Lung (tissue), 11 donors: ENCODE measurements at regions not wholly inside any gene's neighbourhood (a gene's known extent, or its start where the extent isn't known, plus 50 kb on each side); places are given as distances from the start of the nearest gene placed in this dataset.

Source experiments
- ATAC-seq: fragments of 200-7000 bp; cut with Tn5 transposase; one replicate; pipeline ENCODE4 v1.9.1; 2020; ENCODE audit warnings: moderate number of reproducible peaks; ENCODE audit not compliant: insufficient read depth, low FRiP score
- DNase-seq, 3 donors: peaks; one replicate each; pipeline ENCODE4 v3.0.0-alpha.2; 2013 to 2017
- H3K27ac ChIP-seq, 2 donors: one replicate each; pipeline ENCODE4 v1.5.1; 2013; ENCODE audit warnings: mild to moderate bottlenecking in 2 of 2, moderate library complexity in 2 of 2, control low read depth in 1 of 2, inconsistent platforms in 1 of 2, low read depth in 1 of 2, low read length in 1 of 2
- H3K27me3 ChIP-seq, 3 donors: one replicate each; pipeline ENCODE4 v1.5.1; 2013; ENCODE audit warnings: low read length in 2 of 3; ENCODE audit not compliant: control insufficient read depth in 3 of 3, insufficient read depth in 3 of 3
- H3K36me3 ChIP-seq, 4 donors: one replicate each; pipeline ENCODE4 v1.5.1; 2013; ENCODE audit warnings: low read length in 4 of 4, mild to moderate bottlenecking in 1 of 4, moderate library complexity in 1 of 4; ENCODE audit not compliant: control insufficient read depth in 4 of 4, insufficient read depth in 4 of 4
- H3K4me1 ChIP-seq, 5 donors: one replicate each; pipeline ENCODE4 v1.5.1; 2013; ENCODE audit warnings: low read length in 5 of 5, mild to moderate bottlenecking in 2 of 5, moderate library complexity in 1 of 5; ENCODE audit not compliant: control insufficient read depth in 5 of 5, insufficient read depth in 5 of 5
- H3K4me3 ChIP-seq: one replicate; pipeline ENCODE4 v1.5.1; 2013; ENCODE audit warnings: mild to moderate bottlenecking, control low read depth, moderate library complexity
- H3K9ac ChIP-seq, 2 donors: one replicate each; pipeline ENCODE4 v1.5.1; 2013; ENCODE audit warnings: low read length in 2 of 2, control low read depth in 1 of 2; ENCODE audit not compliant: insufficient read depth in 1 of 2
- H3K9me3 ChIP-seq, 4 donors: one replicate each; pipeline ENCODE4 v1.5.1; 2013; ENCODE audit warnings: low read length in 3 of 4, mild to moderate bottlenecking in 1 of 4, moderate library complexity in 1 of 4; ENCODE audit not compliant: control insufficient read depth in 4 of 4, insufficient read depth in 3 of 4
- CTCF ChIP-seq: IDR thresholded peaks from 2 replicates; pipeline ENCODE4 v1.5.1; 2012; ENCODE audit warnings: mild to moderate bottlenecking; ENCODE audit errors: control extremely low read depth, extremely low read depth
- WGBS, 2 donors: extraction: QIAGEN DNeasy Blood & Tissue Kit; methylation state at CpG; one replicate each; pipeline ENCODE4 v1.1.7; 2013; 5-methylcytosine and 5-hydroxymethylcytosine counted together
- donor health status: control.
- donor health status: control.
- donor health status: Bipolar disorder and iron deficiency.
- donor health status: healthy.
- donor health status: DM: yes; HTN: yes; CAD: no.

GRCh38 chr1:96464066-96464465 lies 257.5 kb upstream of the PTBP2 start:
- 64 to 77% methylated on average over 3 of the region's 3 CpGs for WGBS, 2 donors
- Histone ChIP-seq H3K4me1 (peaks cover 0 to 3% (median 0%) of the 10 kb centered on the region in 5 donors), H3K9me3 (no peaks in the 10 kb centered on the region), H3K36me3 (no peaks in the 10 kb centered on the region), H3K27ac (no peak overlapping the region), H3K9ac (no peak overlapping the region), H3K4me3 (no peak overlapping the region), H3K27me3 (no peaks in the 10 kb centered on the region)
- peak; percentile 12 to 75 (median 72) for DNase-seq
- no peak for TF ChIP-seq CTCF
- ATAC-seq = no peak

- Histone ChIP-seq H3K36me3 (no peaks in the 10 kb centered on the region), H3K4me3 (no peak overlapping the region), H3K9me3 (no peaks in the 10 kb centered on the region), H3K27me3 (no peaks in the 10 kb centered on the region), H3K27ac (no peak overlapping the region), H3K9ac (no peak overlapping the region), H3K4me1 (peaks cover 0 to 3% (median 0%) of the 10 kb centered on the region in 5 donors)
- ATAC-seq (no peak), DNase-seq (no peak)
- TF ChIP-seq CTCF = no peak
- 81 to 90% methylated on average over 5 of the region's 5 CpGs for WGBS, 2 donors
Observed at GRCh38 chr1:96464522-96464921, 257.1 kb upstream of the PTBP2 start.

- no peak for TF ChIP-seq CTCF
- DNase-seq (no peak), ATAC-seq (no peak)
- WGBS, 2 donors = 88 to 90% methylated on average over 3 of the region's 3 CpGs
- no peaks in the 10 kb centered on the region for H3K27me3 ChIP-seq
- no peak overlapping the region for H3K27ac ChIP-seq
- no peaks in the 10 kb centered on the region for H3K9me3 ChIP-seq
- H3K9ac ChIP-seq = no peak overlapping the region
- H3K4me1 ChIP-seq = peaks cover 0 to 3% (median 0%) of the 10 kb centered on the region in 5 donors
- H3K4me3 ChIP-seq = no peak overlapping the region
- no peaks in the 10 kb centered on the region for H3K36me3 ChIP-seq
Observed at GRCh38 chr1:96464991-96465390, 256.6 kb upstream of the PTBP2 start.

- Histone ChIP-seq H3K4me3 (no peak overlapping the region), H3K9me3 (no peaks in the 10 kb centered on the region), H3K27me3 (no peaks in the 10 kb centered on the region), H3K9ac (no peak overlapping the region), H3K4me1 (peaks cover 0 to 3% (median 0%) of the 10 kb centered on the region in 5 donors), H3K36me3 (no peaks in the 10 kb centered on the region), H3K27ac (no peak overlapping the region)
- WGBS, 2 donors = 63 to 77% methylated on average over 8 of the region's 8 CpGs
- no peak for ATAC-seq
- DNase-seq = peak in 2 of 3 donors; percentile 23 to 48
- TF ChIP-seq CTCF = no peak
Observed at GRCh38 chr1:96465441-96465840, 256.1 kb upstream of the PTBP2 start.
